Right lung (tissue), 2 donors: ENCODE measurements at regions not wholly inside any gene's neighbourhood (a gene's known extent, or its start where the extent isn't known, plus 50 kb on each side); places are given as distances from the start of the nearest gene placed in this dataset.

ENCODE experiments used
- DNase-seq, 2 donors: peaks; one replicate each; pipeline ENCODE4 v3.0.0-alpha.2; 2013

DNA sequence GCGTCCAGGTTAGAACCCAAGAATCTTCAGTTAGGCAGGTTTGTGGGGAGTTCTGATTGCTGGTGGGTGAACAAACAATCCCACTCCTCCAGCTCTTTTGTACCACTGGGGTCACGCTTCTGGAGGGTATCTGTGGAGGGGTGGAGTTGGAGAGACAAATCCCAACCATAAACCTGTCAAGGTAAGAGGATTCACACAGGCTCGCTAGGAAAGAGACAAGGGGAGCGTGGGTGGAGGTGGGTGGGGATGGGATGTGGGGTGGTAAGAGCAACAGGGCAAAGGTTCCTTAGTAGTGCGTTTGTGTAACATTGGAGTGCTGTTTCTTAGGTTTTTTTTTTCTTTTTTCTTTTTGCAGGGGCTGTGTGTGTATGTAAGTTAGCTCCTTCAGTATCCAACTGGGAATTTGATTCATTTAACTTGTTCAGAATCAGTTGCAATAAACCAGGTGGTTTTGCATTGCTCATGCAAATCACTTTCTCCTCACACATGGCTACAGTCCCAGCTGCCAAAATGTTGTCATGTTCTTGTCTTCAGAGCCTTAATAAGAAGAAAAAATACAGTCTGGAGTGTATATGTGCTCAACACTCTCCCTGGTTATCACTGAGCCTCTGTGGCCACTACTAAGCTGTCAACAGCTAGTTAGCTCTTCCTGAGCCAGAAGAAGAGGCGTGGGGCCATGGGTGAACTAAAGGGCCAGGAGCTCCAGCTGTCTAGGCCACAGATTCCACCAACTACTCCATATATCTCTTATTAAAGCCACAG, 164.0 kb upstream of the RAD23B start:
- peak; percentile 6 to 7 for DNase-seq

GRCh38 chr9:107119735-107120134, 163.3 kb upstream of the RAD23B start:
- DNase-seq = no peak

DNA sequence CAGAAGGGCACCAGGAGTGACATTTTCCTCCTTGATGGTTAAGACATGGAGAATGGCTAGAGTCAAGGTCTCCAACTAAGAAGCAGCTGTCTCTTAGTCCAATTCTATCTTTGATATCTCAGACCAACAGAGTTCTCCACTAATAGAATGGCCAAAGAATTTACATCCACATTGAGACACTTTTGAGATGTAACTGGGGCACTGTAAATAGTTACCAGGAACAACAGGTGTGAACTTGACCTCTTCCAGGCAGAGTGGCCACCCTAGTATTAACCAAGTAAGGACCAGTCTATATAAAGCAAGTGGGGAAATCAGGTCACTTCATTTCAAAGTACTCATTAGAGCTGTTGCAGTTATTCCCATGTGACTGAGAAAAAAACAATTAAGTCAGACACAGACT, 159.7 kb upstream of the RAD23B start:
- DNase-seq = no peak

GRCh38 chr9:107127608-107128007, 155.5 kb upstream of the RAD23B start:
- DNase-seq = no peak

DNA sequence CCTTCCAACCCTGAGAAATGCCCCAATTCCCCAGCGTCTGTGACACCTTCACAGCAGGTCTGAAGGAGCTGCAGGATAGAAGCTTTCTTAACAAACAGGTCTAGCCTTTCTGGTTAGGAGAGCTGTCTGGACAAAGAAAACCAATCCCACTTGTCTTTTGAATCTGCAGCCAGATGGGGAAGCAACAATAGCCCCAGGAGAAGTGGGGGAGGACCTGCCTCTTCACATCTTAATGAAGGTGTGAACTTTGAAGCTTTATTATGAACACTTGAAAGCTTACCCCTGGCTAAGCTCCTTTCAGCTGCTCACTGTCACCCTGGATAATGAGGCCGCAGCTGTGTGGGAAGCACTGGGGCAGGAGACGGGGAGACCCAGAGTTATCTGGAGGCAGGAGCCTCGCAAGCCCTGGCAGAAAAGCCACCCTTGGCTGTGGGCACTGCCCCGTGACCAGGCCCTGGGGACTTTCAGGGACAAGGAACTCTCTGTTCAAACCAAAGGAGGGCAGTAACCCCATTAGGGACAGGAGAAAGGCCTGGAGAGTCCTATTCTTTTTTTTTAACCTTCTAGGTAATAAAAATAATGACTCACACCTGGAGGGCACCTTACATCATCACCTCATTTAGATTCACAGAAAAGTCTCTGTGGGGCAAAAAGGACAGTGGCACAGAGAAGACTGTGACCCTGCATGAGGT, 151.8 kb upstream of the RAD23B start:
- no peak for DNase-seq

DNA sequence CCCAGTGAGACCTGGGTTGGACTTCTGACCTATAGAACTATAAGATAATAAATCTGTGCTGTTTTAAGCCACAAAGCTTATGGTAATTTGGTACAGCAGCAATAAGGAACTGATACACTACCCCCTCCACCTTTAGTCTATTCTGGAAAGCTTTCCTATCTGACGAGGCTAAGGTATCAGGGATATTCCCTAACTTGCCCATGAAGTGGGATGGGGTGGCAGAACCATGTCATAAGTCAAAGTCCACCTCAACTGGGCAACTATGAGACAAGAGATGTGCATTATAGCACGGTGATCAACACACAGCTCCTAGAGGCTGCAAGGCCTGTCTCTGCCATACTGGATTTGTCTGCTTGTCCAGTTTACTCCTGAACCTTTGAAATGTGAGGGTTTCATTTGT, 146.8 kb upstream of the RAD23B start:
- no peak for DNase-seq

GRCh38 chr9:107137495-107138202, 145.4 kb upstream of the RAD23B start:
- no peak for DNase-seq

GRCh38 chr9:107138261-107138992, 144.7 kb upstream of the RAD23B start:
- DNase-seq = no peak

- DNase-seq = no peak
Observed at GRCh38 chr9:107141967-107142366, 141.1 kb upstream of the RAD23B start.

- DNase-seq = no peak
Observed at GRCh38 chr9:107142430-107142829, 140.6 kb upstream of the RAD23B start.

DNA sequence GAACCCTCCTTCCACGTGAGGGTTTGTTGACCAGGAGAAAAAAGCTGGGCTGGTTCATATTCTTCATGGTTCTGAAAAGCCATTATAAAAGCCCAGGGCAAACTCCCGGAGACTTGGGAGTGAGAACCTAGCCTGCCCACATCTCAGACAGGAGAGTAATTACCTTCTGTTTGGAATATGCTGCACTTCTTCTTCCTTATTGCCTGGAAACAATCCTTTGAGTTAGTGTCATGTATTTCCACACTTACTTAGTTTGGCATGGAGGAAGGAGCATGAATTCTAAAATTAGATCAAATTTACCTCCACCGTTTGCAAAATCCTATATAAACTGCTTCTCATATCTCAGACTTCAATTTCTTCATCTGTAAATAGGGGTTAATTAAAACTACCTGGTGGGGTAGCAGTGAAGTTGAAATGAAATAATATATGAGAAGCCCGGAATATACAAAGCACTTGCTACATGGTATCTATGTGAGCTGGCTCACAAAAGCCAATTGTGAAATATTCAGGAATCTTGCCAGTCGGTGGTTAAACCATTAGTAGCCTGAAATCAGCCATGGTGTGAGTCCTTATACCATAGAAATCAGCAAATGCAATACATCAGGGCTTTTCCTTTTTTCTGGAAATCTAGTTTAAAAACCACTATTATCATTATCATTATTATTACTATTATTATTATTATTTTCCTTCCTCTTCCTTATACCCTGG, 140.0 kb upstream of the RAD23B start:
- DNase-seq = no peak

DNA sequence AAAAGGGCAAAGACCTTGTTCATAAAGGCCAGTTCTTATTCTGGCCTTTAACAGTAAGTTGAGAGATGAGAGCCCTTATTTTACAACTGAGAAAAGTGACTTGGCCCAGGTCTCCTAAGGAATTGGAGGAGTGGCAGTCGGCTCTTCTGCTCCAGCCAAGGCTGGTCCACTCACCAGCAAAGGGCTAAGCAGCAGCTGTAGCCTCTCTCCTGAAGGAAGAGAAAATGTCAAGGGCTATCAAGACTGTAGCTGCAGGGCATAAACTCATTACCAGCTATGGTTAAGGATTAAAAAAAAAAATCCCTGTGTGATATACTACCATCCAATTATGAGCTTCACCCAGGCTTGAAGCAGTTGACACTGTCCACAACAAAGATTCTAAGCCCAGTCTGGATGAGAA, 138.6 kb upstream of the RAD23B start:
- no peak for DNase-seq

GRCh38 chr9:107147134-107147533, 135.9 kb upstream of the RAD23B start:
- no peak for DNase-seq

DNA sequence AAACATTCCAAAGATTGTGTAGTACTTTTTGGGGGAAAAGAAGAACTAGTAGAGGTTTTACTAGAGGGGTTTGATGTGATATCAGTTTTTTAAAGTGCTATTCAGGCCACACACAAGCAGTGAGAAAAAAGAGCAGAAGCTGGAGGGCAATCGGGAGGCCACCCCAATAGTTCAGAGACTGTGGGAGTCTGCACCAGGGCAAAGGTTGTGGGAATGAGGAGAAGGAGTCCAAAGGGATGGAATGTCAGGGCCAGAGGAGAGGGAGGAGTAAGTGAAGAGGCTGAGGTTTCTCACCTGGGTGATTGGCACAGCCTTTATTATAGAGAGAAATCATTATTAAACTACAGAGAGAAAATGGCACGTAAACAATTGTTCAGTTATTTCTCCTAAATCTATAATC, 134.9 kb upstream of the RAD23B start:
- no peak for DNase-seq

GRCh38 chr9:107149756-107150155, 133.3 kb upstream of the RAD23B start:
- DNase-seq = no peak

- DNase-seq = no peak
Observed at GRCh38 chr9:107153336-107153735, 129.7 kb upstream of the RAD23B start.

GRCh38 chr9:107154291-107154690, 128.8 kb upstream of the RAD23B start:
- no peak for DNase-seq

GRCh38 chr9:107154766-107155165, 128.3 kb upstream of the RAD23B start:
- no peak for DNase-seq

GRCh38 chr9:107155244-107155817, 127.7 kb upstream of the RAD23B start:
- DNase-seq = no peak

DNA sequence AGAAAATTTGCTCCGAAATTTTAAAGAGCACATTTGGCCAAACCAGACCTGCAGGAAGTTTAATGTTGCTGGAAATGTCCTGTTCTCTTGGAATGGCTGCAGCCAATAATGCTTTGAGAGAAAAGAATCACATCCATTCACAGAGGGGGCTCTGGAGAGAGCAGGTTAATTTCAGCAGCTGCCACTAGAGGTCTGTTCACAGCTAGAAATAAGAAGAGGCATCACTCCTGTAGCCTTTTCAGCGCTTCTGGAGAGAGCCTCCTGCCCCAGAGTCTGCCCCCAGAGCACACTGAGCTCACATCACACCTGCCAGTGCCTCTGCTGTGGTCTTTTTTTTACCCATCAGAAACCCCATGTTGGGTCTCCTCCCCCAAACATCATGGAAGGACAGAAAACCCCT, 124.8 kb upstream of the RAD23B start:
- no peak for DNase-seq

DNA sequence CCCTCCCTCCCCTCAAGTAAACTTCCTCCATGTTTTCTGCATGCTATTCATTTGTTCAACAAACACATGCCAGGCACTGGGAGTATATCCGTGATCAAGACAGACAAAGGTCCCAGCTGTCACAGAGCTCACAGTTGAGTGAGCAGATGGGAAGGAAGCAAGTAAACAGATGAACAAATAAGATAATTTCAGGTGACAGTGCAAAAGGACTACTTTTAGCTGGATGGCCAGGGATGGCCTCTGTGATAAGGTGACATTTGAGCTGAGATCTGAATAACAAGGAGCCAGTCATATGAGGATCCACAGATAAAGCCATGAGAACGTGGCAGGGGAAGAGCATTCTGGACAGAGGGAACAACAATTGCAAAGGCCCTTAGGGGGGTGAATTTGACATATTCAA, 121.7 kb upstream of the RAD23B start:
- no peak for DNase-seq
